H9 (cell line): ENCODE measurements at regions not wholly inside any gene's neighbourhood (a gene's known extent, or its start where the extent isn't known, plus 50 kb on each side); places are given as distances from the start of the nearest gene placed in this dataset.

Experiments used
- DNase-seq: peaks from one replicate; pipeline ENCODE4 v3.0.0-alpha.2; 2017
- H2AFZ ChIP-seq: one replicate; pipeline ENCODE4 v1.6.1; 2013; ENCODE audit warnings: mild to moderate bottlenecking, low read length, control low read depth, moderate library complexity
- H2AK5ac ChIP-seq: 2 replicates; pipeline ENCODE4 v1.6.1; 2013; ENCODE audit warnings: low read length, control low read depth, mixed read lengths; ENCODE audit not compliant: insufficient read length
- H2BK120ac ChIP-seq: one replicate; pipeline ENCODE4 v1.6.1; 2013; ENCODE audit warnings: low read depth, mild to moderate bottlenecking, low read length, control low read depth, inconsistent platforms; ENCODE audit not compliant: poor library complexity, severe bottlenecking
- H2BK12ac ChIP-seq: 2 replicates; pipeline ENCODE4 v1.6.1; 2013; ENCODE audit warnings: low read length, control low read depth, mixed read lengths, low read depth; ENCODE audit not compliant: insufficient read length
- H2BK15ac ChIP-seq: 2 replicates; pipeline ENCODE4 v1.6.1; 2013; ENCODE audit warnings: low read depth, low read length, control low read depth
- H2BK20ac ChIP-seq: one replicate; pipeline ENCODE4 v1.6.1; 2013; ENCODE audit warnings: low read depth, mild to moderate bottlenecking, low read length, control low read depth, inconsistent platforms; ENCODE audit not compliant: poor library complexity, severe bottlenecking
- H2BK5ac ChIP-seq: 2 replicates; pipeline ENCODE4 v1.6.1; 2013; ENCODE audit warnings: low read length, control low read depth, mixed read lengths; ENCODE audit not compliant: insufficient read length
- H3K14ac ChIP-seq: 2 replicates; pipeline ENCODE4 v1.6.1; 2013; ENCODE audit warnings: low read length, control low read depth; ENCODE audit not compliant: insufficient read depth
- H3K18ac ChIP-seq: 2 replicates; pipeline ENCODE4 v1.6.1; 2013; ENCODE audit warnings: low read depth, mild to moderate bottlenecking, mixed read lengths, low read length, control low read depth; ENCODE audit not compliant: insufficient read length
- H3K23ac ChIP-seq: 2 replicates; pipeline ENCODE4 v1.6.1; 2013; ENCODE audit warnings: low read length, control low read depth, mixed read lengths, low read depth; ENCODE audit not compliant: insufficient read length
- H3K23me2 ChIP-seq: 2 replicates; pipeline ENCODE4 v1.6.1; 2013; ENCODE audit warnings: low read depth, mild to moderate bottlenecking, mixed read lengths, low read length, control low read depth; ENCODE audit not compliant: insufficient read length, poor library complexity, severe bottlenecking
- H3K27ac ChIP-seq: 2 replicates; pipeline ENCODE4 v1.5.1; 2013; ENCODE audit warnings: low read length, control low read depth, mixed read lengths, low read depth; ENCODE audit not compliant: insufficient read length
- H3K27me3 ChIP-seq: 2 replicates; pipeline ENCODE4 v1.6.1; 2013; ENCODE audit warnings: low read length, control low read depth, inconsistent platforms; ENCODE audit not compliant: insufficient read depth
- H3K4ac ChIP-seq: 2 replicates; pipeline ENCODE4 v1.6.1; 2013; ENCODE audit warnings: low read depth, mild to moderate bottlenecking, control low read depth, inconsistent platforms, low read length, moderate library complexity
- H3K4me1 ChIP-seq: 2 replicates; pipeline ENCODE4 v1.6.1; 2013; ENCODE audit warnings: low read length, control low read depth, inconsistent platforms; ENCODE audit not compliant: insufficient read depth
- H3K4me2 ChIP-seq: 2 replicates; pipeline ENCODE4 v1.6.1; 2013; ENCODE audit warnings: low read length, control low read depth, mixed read lengths; ENCODE audit not compliant: insufficient read length, insufficient read depth
- H3K56ac ChIP-seq: 2 replicates; pipeline ENCODE4 v1.6.1; 2013; ENCODE audit warnings: low read depth, mild to moderate bottlenecking, mixed read lengths, low read length, control low read depth; ENCODE audit not compliant: insufficient read length
- H3K79me1 ChIP-seq: 2 replicates; pipeline ENCODE4 v1.6.1; 2013; ENCODE audit warnings: low read depth, mild to moderate bottlenecking, moderate library complexity, low read length, control low read depth, inconsistent platforms; ENCODE audit not compliant: insufficient read depth, poor library complexity, severe bottlenecking
- H3K79me2 ChIP-seq: 2 replicates; pipeline ENCODE4 v1.6.1; 2013; ENCODE audit warnings: low read length, control low read depth, inconsistent platforms; ENCODE audit not compliant: insufficient read depth
- H3K9ac ChIP-seq: 2 replicates; pipeline ENCODE4 v1.6.1; 2013; ENCODE audit warnings: low read length, control low read depth, mixed read lengths; ENCODE audit not compliant: insufficient read length; ENCODE audit errors: extremely low read depth
- H3K9me3 ChIP-seq: one replicate; pipeline ENCODE4 v1.6.1; 2013; ENCODE audit warnings: low read depth, low read length, inconsistent platforms; ENCODE audit not compliant: control insufficient read depth
- H3T11ph ChIP-seq: one replicate; pipeline ENCODE4 v1.6.1; 2013; ENCODE audit warnings: mild to moderate bottlenecking, low read length, control low read depth, inconsistent platforms
- H4K20me1 ChIP-seq: one replicate; pipeline ENCODE4 v1.6.1; 2013; ENCODE audit not compliant: control insufficient read depth, insufficient read length, insufficient read depth
- H4K5ac ChIP-seq: 2 replicates; pipeline ENCODE4 v1.6.1; 2013; ENCODE audit warnings: low read depth, mild to moderate bottlenecking, mixed read lengths, low read length, control low read depth; ENCODE audit not compliant: insufficient read length
- H4K8ac ChIP-seq: replicated peaks from 2 replicates; pipeline ENCODE4 v1.6.1; 2013; ENCODE audit warnings: low read length, control low read depth, mixed read lengths, low read depth; ENCODE audit not compliant: insufficient read length
- H4K91ac ChIP-seq: 2 replicates; pipeline ENCODE4 v1.6.1; 2013; ENCODE audit warnings: low read depth, mild to moderate bottlenecking, moderate library complexity, mixed read lengths, low read length, control low read depth; ENCODE audit not compliant: insufficient read length
- H3K27ac Mint-ChIP-seq, 3 experiments: 2 replicates in 2 of 3; 3 replicates in 1 of 3; pipeline ENCODE4 v1.8.0; 2020 to 2021; ENCODE audit warnings: mixed read lengths in 3 of 3, mild to moderate bottlenecking in 1 of 3, moderate library complexity in 1 of 3
- H3K27me3 Mint-ChIP-seq: 2 replicates; pipeline ENCODE4 v1.8.0; 2021; ENCODE audit warnings: low read depth, mild to moderate bottlenecking, moderate library complexity, mixed read lengths
- H3K36me3 Mint-ChIP-seq, 3 experiments: 2 replicates in 2 of 3; 3 replicates in 1 of 3; pipeline ENCODE4 v1.8.0; 2020 to 2021; ENCODE audit warnings: low read depth in 3 of 3, mixed read lengths in 3 of 3; ENCODE audit not compliant: insufficient read depth in 1 of 3
- H3K4me1 Mint-ChIP-seq, 2 experiments: 2 replicates each; pipeline ENCODE4 v1.8.0; 2020; ENCODE audit warnings: mixed read lengths in 2 of 2
- H3K4me3 Mint-ChIP-seq, 2 experiments: 2 replicates in 1 of 2; 3 replicates in 1 of 2; pipeline ENCODE4 v1.8.0; 2020 to 2021; ENCODE audit warnings: mild to moderate bottlenecking in 2 of 2, mixed read lengths in 2 of 2, moderate library complexity in 1 of 2
- H3K9me3 Mint-ChIP-seq, 2 experiments: 2 replicates in 1 of 2; 3 replicates in 1 of 2; pipeline ENCODE4 v1.8.0; 2020; ENCODE audit warnings: mild to moderate bottlenecking in 2 of 2, mixed read lengths in 2 of 2, moderate library complexity in 1 of 2
- CTCF ChIP-seq: fragments of 200-600 bp; sonication (generic); conservative IDR thresholded peaks from 3 replicates; pipeline ENCODE4 v1.8.0; 2021; ENCODE audit warnings: antibody characterized with exemption, mild to moderate bottlenecking
- WGBS: extraction: QIAGEN DNeasy Blood & Tissue Kit; methylation state at CpG from one replicate; pipeline ENCODE4 v1.1.7; 2013; ENCODE audit warnings: missing lambda C conversion rate, low lambda C conversion rate, mixed read lengths; ENCODE audit not compliant: insufficient read length; ENCODE audit errors: extremely low coverage; 5-methylcytosine and 5-hydroxymethylcytosine counted together

GRCh38 chr16:8517280-8517679 lies 73.0 kb downstream of the TMEM114 start:
- no peak overlapping the region for H3K14ac ChIP-seq
- no peak for TF ChIP-seq CTCF
- H2BK120ac ChIP-seq: no peak overlapping the region
- H2BK15ac ChIP-seq: no peak overlapping the region
- no peak overlapping the region for H4K91ac ChIP-seq
- no peak overlapping the region for H3K4me2 ChIP-seq
- no peak overlapping the region for H3K9ac ChIP-seq
- no peak overlapping the region for H3K4ac ChIP-seq
- no peak overlapping the region for H2BK20ac ChIP-seq
- H3T11ph ChIP-seq: no peak overlapping the region
- H3K4me1 ChIP-seq: no peaks in the 10 kb centered on the region
- Mint-ChIP-seq H3K36me3 (no peaks in the 10 kb centered on the region), H3K27me3 (peaks cover 56% of the 10 kb centered on the region), H3K9me3 (no peaks in the 10 kb centered on the region), H3K4me1 (peaks cover 0 to 4% of the 10 kb centered on the region in 2 experiments; a peak in 2 of 4 replicates), H3K27ac (no peak overlapping the region), H3K4me3 (no peak overlapping the region)
- H3K79me1 ChIP-seq: no peaks in the 10 kb centered on the region
- H4K5ac ChIP-seq: no peak overlapping the region
- H3K23me2 ChIP-seq: no peaks in the 10 kb centered on the region
- no peak overlapping the region for H3K27ac ChIP-seq
- no peak overlapping the region for H4K8ac ChIP-seq
- no peaks in the 10 kb centered on the region; the same call in 1 of the 2 replicates for H3K27me3 ChIP-seq
- H3K56ac ChIP-seq: no peak overlapping the region
- H2BK12ac ChIP-seq: no peak overlapping the region
- no peak overlapping the region for H2AFZ ChIP-seq
- H3K79me2 ChIP-seq: no peaks in the 10 kb centered on the region
- H2AK5ac ChIP-seq: no peak overlapping the region
- H2BK5ac ChIP-seq: no peak overlapping the region
- no peak for DNase-seq
- no peak overlapping the region for H3K18ac ChIP-seq
- WGBS: no CpG with 5 or more reads among the region's 4 CpGs
- H4K20me1 ChIP-seq: no peaks in the 10 kb centered on the region
- H3K23ac ChIP-seq: no peak overlapping the region
- no peaks in the 10 kb centered on the region for H3K9me3 ChIP-seq
